ENCODE measurements at regions not wholly inside any gene's neighbourhood (a gene's known extent, or its start where the extent isn't known, plus 50 kb on each side); places are given as distances from the start of the nearest gene placed in this dataset.
"Not testable (repeated sequence)": the region's sequence is repeated elsewhere in the genome, so short reads cannot be mapped to it uniquely, and the experiment has no call there.

DNA sequence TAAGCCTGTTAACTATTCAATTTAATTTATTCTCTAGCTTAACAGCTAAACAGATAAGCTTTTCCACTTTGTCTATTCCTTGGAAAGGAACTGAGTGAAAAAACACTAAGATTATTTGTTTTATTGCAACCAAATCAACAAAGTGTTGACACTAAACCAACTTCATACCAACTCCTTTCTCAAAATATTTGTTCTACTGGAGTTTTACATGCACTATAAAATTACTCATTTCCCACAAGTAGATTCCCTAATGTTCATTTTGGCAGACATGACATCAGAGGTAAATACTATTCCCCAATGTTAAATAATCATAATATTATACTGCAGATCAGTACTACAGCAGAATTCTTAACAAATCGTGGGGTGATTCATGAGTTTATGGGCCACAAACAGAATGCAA is 231.4 kb downstream of the TTC6 start:
- ChIA-PET CTCF (no interaction called here), POLR2A (no interaction called here)
- TF ChIP-seq HDGF (IDR thresholded peaks at IDR 0.05; ENCODE audit: borderline replicate concordance) (no peak), FOXK2 (IDR thresholded peaks at IDR 0.05) (no peak), SP1 (IDR thresholded peaks at IDR 0.05) (no peak), BHLHE40 (IDR thresholded peaks at IDR 0.05; ENCODE audit: borderline replicate concordance) (no peak), L3MBTL2 (conservative IDR thresholded peaks at IDR 0.05) (no peak)
- DNase-seq (ENCODE audit: extremely low spot score), result no peak

- CTCF ChIA-PET, result no interaction called here
- no peak for TF ChIP-seq LEF1 (IDR thresholded peaks at IDR 0.05; ENCODE audit: borderline replicate concordance)
- TF ChIP-seq ELF4 (IDR thresholded peaks at IDR 0.05), result no peak
- no peak for TF ChIP-seq CTBP1 (IDR thresholded peaks at IDR 0.05; ENCODE audit: borderline replicate concordance)
- TF ChIP-seq FOXM1 (IDR thresholded peaks at IDR 0.05; ENCODE audit: borderline replicate concordance), result no peak
- no peak for TF ChIP-seq FOXA1 (IDR thresholded peaks at IDR 0.05)
- no peak for TF ChIP-seq HDGF (IDR thresholded peaks at IDR 0.05; ENCODE audit: borderline replicate concordance)
These were observed 234.8 kb downstream of the TTC6 start for GRCh38 chr14:37830271-37830670.

GRCh38 chr14:37834275-37834674 is 238.8 kb downstream of the TTC6 start:
- ChIA-PET CTCF (no interaction called here), POLR2A (no interaction called here)
- TF ChIP-seq FOXM1 (IDR thresholded peaks at IDR 0.05; ENCODE audit: borderline replicate concordance) (no peak), ELF4 (IDR thresholded peaks at IDR 0.05) (no peak), L3MBTL2 (conservative IDR thresholded peaks at IDR 0.05) (no peak), SP1 (IDR thresholded peaks at IDR 0.05) (no peak), PKNOX1 (IDR thresholded peaks at IDR 0.05) (no peak), TARDBP (IDR thresholded peaks at IDR 0.05) (no peak), ZNF384 (IDR thresholded peaks at IDR 0.05) (no peak), FOXA1 (IDR thresholded peaks at IDR 0.05) (no peak), ARNT (IDR thresholded peaks at IDR 0.05) (no peak), SUZ12 (IDR thresholded peaks at IDR 0.05) (no peak), CTBP1 (IDR thresholded peaks at IDR 0.05; ENCODE audit: borderline replicate concordance) (no peak), NFRKB (IDR thresholded peaks at IDR 0.05) (no peak), HDGF (IDR thresholded peaks at IDR 0.05; ENCODE audit: borderline replicate concordance) (no peak), BHLHE40 (IDR thresholded peaks at IDR 0.05; ENCODE audit: borderline replicate concordance) (no peak), LEF1 (IDR thresholded peaks at IDR 0.05; ENCODE audit: borderline replicate concordance) (no peak), FOXK2 (IDR thresholded peaks at IDR 0.05) (no peak)
- no peak for DNase-seq (ENCODE audit: extremely low spot score)

More at GRCh38 chr14:37830271-37830670, 234.8 kb downstream of the TTC6 start:
- no peak for DNase-seq (ENCODE audit: extremely low spot score)
- POLR2A ChIA-PET, result no interaction called here

DNA sequence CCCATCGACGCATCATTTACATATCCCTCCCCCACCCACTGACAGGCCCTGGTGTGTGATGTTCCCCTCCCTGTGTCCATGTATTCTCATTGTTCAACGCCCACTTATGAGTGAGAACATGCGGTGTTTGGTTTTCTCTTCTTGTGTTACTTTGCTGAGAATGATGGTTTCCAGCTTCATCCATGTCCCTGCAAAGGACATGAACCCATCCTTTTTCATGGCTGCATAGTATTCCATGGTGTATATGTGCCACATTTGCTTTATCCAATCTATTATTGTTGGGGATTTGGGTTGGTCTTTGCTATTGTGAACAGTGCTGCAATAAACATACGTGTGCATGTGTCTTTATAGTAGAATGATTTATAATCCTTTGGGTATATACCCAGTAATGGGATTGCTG is 243.3 kb downstream of the TTC6 start:
- CTCF ChIA-PET; DNase-seq (ENCODE audit: extremely low spot score); POLR2A ChIA-PET: not testable (repeated sequence)

- POLR2A ChIA-PET; DNase-seq (ENCODE audit: extremely low spot score); CTCF ChIA-PET: not testable (repeated sequence)
These were observed 245.6 kb downstream of the TTC6 start for GRCh38 chr14:37841039-37841438.

DNA sequence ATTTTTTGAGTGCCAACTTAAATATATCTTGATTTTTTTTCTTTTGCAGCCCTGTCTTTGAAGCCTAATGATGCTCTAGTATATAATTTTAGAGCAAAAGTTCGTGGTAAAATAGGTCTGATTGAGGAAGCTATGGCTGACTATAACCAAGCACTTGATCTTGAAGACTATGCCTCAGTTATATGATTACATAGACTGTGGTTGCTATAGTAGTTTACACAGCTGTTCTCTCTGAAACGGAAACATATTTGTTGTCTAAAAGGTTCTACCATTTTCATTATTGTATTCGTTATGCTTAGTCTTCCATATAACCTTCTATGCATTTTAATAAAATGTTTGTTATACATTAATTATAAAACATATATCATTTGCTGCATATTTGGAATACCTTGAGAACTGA is 246.7 kb downstream of the TTC6 start:
- ChIA-PET POLR2A (no interaction called here), CTCF (no interaction called here)
- no peak for DNase-seq (ENCODE audit: extremely low spot score)
- TF ChIP-seq SUZ12 (IDR thresholded peaks at IDR 0.05), result no peak
- TF ChIP-seq ZNF384 (IDR thresholded peaks at IDR 0.05), result no peak
- TF ChIP-seq HDGF (IDR thresholded peaks at IDR 0.05; ENCODE audit: borderline replicate concordance), result no peak
- TF ChIP-seq LEF1 (IDR thresholded peaks at IDR 0.05; ENCODE audit: borderline replicate concordance), result no peak
- no peak for TF ChIP-seq FOXA1 (IDR thresholded peaks at IDR 0.05)
- TF ChIP-seq FOXK2 (IDR thresholded peaks at IDR 0.05), result no peak
- TF ChIP-seq PKNOX1 (IDR thresholded peaks at IDR 0.05), result no peak
- TF ChIP-seq SP1 (IDR thresholded peaks at IDR 0.05), result no peak
- TF ChIP-seq FOXM1 (IDR thresholded peaks at IDR 0.05; ENCODE audit: borderline replicate concordance), result no peak
- no peak for TF ChIP-seq NFRKB (IDR thresholded peaks at IDR 0.05)
- no peak for TF ChIP-seq L3MBTL2 (conservative IDR thresholded peaks at IDR 0.05)
- no peak for TF ChIP-seq ELF4 (IDR thresholded peaks at IDR 0.05)
- no peak for TF ChIP-seq CTBP1 (IDR thresholded peaks at IDR 0.05; ENCODE audit: borderline replicate concordance)
- no peak for TF ChIP-seq TARDBP (IDR thresholded peaks at IDR 0.05)
- TF ChIP-seq BHLHE40 (IDR thresholded peaks at IDR 0.05; ENCODE audit: borderline replicate concordance), result no peak
- no peak for TF ChIP-seq ARNT (IDR thresholded peaks at IDR 0.05)

DNA sequence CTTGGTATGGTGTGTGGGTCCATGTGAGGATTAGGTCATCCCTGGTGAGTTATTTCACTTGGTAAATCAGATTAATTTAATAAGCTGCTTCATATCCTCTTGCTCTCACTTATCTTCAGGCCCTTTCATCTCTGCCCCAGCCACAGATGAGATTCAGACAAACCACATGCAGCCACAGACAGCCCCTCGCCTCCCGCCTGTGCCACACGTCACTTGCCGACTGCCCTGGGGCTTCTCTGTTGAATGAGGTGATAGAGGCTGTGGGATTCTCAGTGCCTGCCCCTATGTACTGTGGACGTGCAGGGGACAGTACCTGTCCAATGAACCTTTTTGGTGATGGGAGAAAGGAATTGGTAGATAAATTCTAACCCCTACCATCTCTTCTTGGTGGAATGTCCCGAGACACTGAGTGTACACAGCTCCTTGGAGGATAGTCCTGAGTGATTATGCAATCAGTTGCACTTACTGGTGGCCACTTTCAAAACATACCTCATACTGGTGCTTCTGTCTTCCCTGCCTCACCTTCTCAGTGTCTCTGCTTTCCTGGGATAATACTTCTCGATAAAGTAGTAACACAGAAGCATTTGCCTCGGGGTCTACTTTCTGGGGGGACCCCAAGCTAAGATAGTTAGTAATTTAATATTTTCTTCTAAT is 248.7 kb downstream of the TTC6 start:
- ChIA-PET POLR2A (no interaction called here), CTCF (no interaction called here)
- DNase-seq (ENCODE audit: extremely low spot score), result no peak
- TF ChIP-seq NFRKB (IDR thresholded peaks at IDR 0.05) (no peak), ELF4 (IDR thresholded peaks at IDR 0.05) (no peak), ZNF384 (IDR thresholded peaks at IDR 0.05) (no peak), FOXK2 (IDR thresholded peaks at IDR 0.05) (no peak), L3MBTL2 (conservative IDR thresholded peaks at IDR 0.05) (no peak), TARDBP (IDR thresholded peaks at IDR 0.05) (no peak), ARNT (IDR thresholded peaks at IDR 0.05) (no peak), HDGF (IDR thresholded peaks at IDR 0.05; ENCODE audit: borderline replicate concordance) (no peak), SUZ12 (IDR thresholded peaks at IDR 0.05) (no peak), CTBP1 (IDR thresholded peaks at IDR 0.05; ENCODE audit: borderline replicate concordance) (no peak), LEF1 (IDR thresholded peaks at IDR 0.05; ENCODE audit: borderline replicate concordance) (no peak), FOXM1 (IDR thresholded peaks at IDR 0.05; ENCODE audit: borderline replicate concordance) (no peak), BHLHE40 (IDR thresholded peaks at IDR 0.05; ENCODE audit: borderline replicate concordance) (no peak), PKNOX1 (IDR thresholded peaks at IDR 0.05) (no peak), SP1 (IDR thresholded peaks at IDR 0.05) (no peak), FOXA1 (IDR thresholded peaks at IDR 0.05) (no peak)

Data from HEK293T (cell line).